Heart left ventricle (tissue), 13 donors: ENCODE measurements at regions not wholly inside any gene's neighbourhood (a gene's known extent, or its start where the extent isn't known, plus 50 kb on each side); places are given as distances from the start of the nearest gene placed in this dataset.

ENCODE experiments used
- POLR2A ChIP-seq, 2 donors: fragments of 450-650 bp; IDR thresholded peaks; one replicate each; pipeline ENCODE4 v1.6.1; 2017; ENCODE audit warnings: antibody characterized with exemption in 2 of 2, mild to moderate bottlenecking in 2 of 2, moderate library complexity in 2 of 2
- TF ChIP-seq, protein P1 (sequence below), 12 donors: fragments of 200-600 bp; sonication (generic) in 4 of 12; IDR thresholded peaks; one replicate each; pipeline versions ENCODE4 v1.5.0 to v1.8.0; 2018 to 2022; ENCODE audit warnings: antibody characterized with exemption in 12 of 12, mild to moderate bottlenecking in 5 of 12
- donor health status: ischemic (EF 13 %, LVEDD 7.1; RV severe dilation, severe dysfunction).
- donor health status: DM: no; HTN: yes; CAD: no.
- donor health status: DM: no; HTN: no; CAD: no.
- donor health status: ischemic (EF 25% LVEDD 6.9; RV normal size, moderate dysfunction).
- donor health status: ischemic (EF 25% LVEDD 5.7; RV mildly dilated, moderate dysfunction).
- donor health status: ischemic (EF 35%, LVEDD 5.7; RV mildly dilated, moderate dysfunction).
- donor health status: nonischemic (EF 11% LVEDD 7.7; RV severe dilation, severe dysfunction).
- donor health status: DM: yes; HTN: yes; CAD: no.
- donor health status: PGD.
- donor health status: ischemic (EF 29% LVEDD 5.4; RV normal size, mild dysfunction).
- donor health status: nonischemic (EF 23%, LVEDD 6.1; RV moderate dilation, normal function).

GRCh38 chr4:187271848-187272247 lies 548.2 kb upstream of the FAT1 start:
- TF ChIP-seq POLR2A (IDR thresholded peaks at IDR 0.05) = no peak
- TF ChIP-seq, protein P1, sequence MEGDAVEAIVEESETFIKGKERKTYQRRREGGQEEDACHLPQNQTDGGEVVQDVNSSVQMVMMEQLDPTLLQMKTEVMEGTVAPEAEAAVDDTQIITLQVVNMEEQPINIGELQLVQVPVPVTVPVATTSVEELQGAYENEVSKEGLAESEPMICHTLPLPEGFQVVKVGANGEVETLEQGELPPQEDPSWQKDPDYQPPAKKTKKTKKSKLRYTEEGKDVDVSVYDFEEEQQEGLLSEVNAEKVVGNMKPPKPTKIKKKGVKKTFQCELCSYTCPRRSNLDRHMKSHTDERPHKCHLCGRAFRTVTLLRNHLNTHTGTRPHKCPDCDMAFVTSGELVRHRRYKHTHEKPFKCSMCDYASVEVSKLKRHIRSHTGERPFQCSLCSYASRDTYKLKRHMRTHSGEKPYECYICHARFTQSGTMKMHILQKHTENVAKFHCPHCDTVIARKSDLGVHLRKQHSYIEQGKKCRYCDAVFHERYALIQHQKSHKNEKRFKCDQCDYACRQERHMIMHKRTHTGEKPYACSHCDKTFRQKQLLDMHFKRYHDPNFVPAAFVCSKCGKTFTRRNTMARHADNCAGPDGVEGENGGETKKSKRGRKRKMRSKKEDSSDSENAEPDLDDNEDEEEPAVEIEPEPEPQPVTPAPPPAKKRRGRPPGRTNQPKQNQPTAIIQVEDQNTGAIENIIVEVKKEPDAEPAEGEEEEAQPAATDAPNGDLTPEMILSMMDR (IDR thresholded peaks at IDR 0.05) = no peak
